ENCODE measurements at regions not wholly inside any gene's neighbourhood (a gene's known extent, or its start where the extent isn't known, plus 50 kb on each side); places are given as distances from the start of the nearest gene placed in this dataset.

DNA sequence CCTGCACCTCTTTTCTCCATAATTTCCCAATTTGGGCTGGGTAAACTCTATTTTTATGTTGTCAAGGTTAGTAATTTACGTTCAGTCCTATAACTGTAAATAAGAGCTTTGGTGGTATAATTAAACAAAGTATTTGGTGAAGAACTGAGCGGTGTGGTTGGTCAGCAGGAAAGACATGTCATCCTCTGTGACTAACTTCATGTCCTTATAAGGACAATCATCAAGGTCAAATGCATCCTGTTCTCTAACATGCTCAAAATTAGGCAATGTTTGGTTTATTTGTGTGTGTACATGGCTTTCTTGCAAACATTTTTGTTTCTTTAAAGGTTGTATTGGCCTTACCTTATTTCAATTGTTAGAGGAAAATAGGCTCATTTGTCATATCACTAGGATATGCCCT lies 121.5 kb upstream of the NABP1 start:
- TF ChIP-seq POLR2A (IDR thresholded peaks at IDR 0.05; ENCODE audit: low read depth): no peak
- TF ChIP-seq, protein P1, sequence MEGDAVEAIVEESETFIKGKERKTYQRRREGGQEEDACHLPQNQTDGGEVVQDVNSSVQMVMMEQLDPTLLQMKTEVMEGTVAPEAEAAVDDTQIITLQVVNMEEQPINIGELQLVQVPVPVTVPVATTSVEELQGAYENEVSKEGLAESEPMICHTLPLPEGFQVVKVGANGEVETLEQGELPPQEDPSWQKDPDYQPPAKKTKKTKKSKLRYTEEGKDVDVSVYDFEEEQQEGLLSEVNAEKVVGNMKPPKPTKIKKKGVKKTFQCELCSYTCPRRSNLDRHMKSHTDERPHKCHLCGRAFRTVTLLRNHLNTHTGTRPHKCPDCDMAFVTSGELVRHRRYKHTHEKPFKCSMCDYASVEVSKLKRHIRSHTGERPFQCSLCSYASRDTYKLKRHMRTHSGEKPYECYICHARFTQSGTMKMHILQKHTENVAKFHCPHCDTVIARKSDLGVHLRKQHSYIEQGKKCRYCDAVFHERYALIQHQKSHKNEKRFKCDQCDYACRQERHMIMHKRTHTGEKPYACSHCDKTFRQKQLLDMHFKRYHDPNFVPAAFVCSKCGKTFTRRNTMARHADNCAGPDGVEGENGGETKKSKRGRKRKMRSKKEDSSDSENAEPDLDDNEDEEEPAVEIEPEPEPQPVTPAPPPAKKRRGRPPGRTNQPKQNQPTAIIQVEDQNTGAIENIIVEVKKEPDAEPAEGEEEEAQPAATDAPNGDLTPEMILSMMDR (IDR thresholded peaks at IDR 0.05): no peak
- TF ChIP-seq EP300 (IDR thresholded peaks at IDR 0.05): no peak
- TF ChIP-seq POLR2AphosphoS5 (IDR thresholded peaks at IDR 0.05): no peak
